ENCODE measurements at regions not wholly inside any gene's neighbourhood (a gene's known extent, or its start where the extent isn't known, plus 50 kb on each side); places are given as distances from the start of the nearest gene placed in this dataset.
"Not testable (repeated sequence)": the region's sequence is repeated elsewhere in the genome, so short reads cannot be mapped to it uniquely, and the experiment has no call there.

GRCh38 chr4:18111081-18111480, 89.5 kb upstream of the LCORL start:
- DNase-seq (no peak), ATAC-seq (replicated peaks) (no peak)
- no peak overlapping the region for H3K4me3 Mint-ChIP-seq
- no peaks in the 10 kb centered on the region for H3K4me1 Mint-ChIP-seq (ENCODE audit: low read depth in 2 of 2)
- no peaks in the 10 kb centered on the region for H3K36me3 Mint-ChIP-seq (ENCODE audit: insufficient read depth)
- no peaks in the 10 kb centered on the region for H3K9me3 Mint-ChIP-seq
- no peak overlapping the region for H3K27ac Mint-ChIP-seq
- peaks cover 19 to 52% of the 10 kb centered on the region in 2 donors for H3K27me3 Mint-ChIP-seq

GRCh38 chr4:18110099-18110498, 88.5 kb upstream of the LCORL start:
- no peaks in the 10 kb centered on the region for H3K9me3 Mint-ChIP-seq
- no peaks in the 10 kb centered on the region for H3K36me3 Mint-ChIP-seq (ENCODE audit: insufficient read depth)
- DNase-seq: no peak
- no peak overlapping the region for H3K27ac Mint-ChIP-seq
- H3K4me1 Mint-ChIP-seq (ENCODE audit: low read depth in 2 of 2): no peaks in the 10 kb centered on the region
- peaks cover 19 to 45% of the 10 kb centered on the region in 2 donors for H3K27me3 Mint-ChIP-seq
- H3K4me3 Mint-ChIP-seq: no peak overlapping the region
- ATAC-seq (replicated peaks): no peak

DNA sequence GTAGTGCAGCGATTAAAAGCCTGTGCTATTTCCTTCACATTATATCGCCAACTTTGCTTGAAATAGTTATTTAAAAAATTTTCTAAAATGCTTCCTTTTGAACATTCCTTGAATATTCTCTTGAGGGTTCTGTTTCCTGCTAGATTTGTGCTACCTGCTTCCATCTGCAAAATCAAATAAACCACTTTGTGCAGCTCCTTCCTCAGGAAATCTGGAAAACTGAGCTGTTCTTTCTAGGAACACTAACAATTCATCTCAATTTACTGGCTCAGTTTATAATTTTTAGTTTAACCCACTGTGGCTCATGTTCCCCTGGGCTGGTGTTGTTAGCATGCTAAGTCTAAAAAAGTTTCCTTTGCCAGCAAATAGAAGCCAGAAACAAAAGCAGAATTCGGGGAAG, 88.1 kb upstream of the LCORL start:
- no peaks in the 10 kb centered on the region for H3K9me3 Mint-ChIP-seq
- H3K27ac Mint-ChIP-seq: no peak overlapping the region
- ATAC-seq (replicated peaks) (no peak), DNase-seq (no peak)
- no peaks in the 10 kb centered on the region for H3K4me1 Mint-ChIP-seq (ENCODE audit: low read depth in 2 of 2)
- H3K36me3 Mint-ChIP-seq (ENCODE audit: insufficient read depth): no peaks in the 10 kb centered on the region
- peaks cover 19 to 40% of the 10 kb centered on the region in 2 donors for H3K27me3 Mint-ChIP-seq
- H3K4me3 Mint-ChIP-seq: no peak overlapping the region

DNA sequence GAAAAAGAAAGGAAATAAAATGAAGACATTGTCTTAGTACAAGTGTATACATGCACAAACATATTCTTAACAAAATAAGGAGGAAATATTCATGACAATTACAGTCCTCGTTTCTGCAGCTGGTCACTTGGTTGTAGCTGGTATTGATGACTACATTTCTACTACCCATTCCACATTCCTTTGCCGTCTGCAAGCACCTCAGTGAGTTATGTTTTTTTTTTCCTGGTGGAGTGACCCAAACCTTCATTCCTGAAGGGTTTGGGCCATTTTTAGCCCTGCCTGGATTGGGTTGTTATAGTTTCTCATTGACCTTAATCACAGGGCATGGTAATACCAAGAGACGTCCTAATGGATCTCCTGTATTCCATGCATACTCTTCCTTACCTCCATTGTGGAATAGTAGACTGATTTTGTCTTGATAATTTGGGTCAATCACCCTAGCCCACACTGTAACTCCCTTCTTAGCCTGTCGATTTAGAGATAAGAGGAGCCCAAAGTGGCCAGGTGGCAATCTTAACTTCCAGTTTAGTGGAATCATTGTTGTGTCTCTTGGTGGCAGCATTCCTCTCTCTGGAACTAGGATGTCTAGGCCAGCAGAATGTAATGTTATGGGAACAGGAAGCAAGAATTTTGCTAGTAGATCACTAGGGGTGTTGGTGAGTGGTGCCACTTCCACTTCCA, 86.4 kb upstream of the LCORL start:
- ATAC-seq (replicated peaks); H3K4me1 Mint-ChIP-seq (ENCODE audit: low read depth in 2 of 2); H3K9me3 Mint-ChIP-seq; H3K36me3 Mint-ChIP-seq (ENCODE audit: insufficient read depth); H3K4me3 Mint-ChIP-seq; DNase-seq; H3K27ac Mint-ChIP-seq: not testable (repeated sequence)
- peaks cover 16 to 36% of the 10 kb centered on the region in 2 donors for H3K27me3 Mint-ChIP-seq

- H3K4me1 Mint-ChIP-seq (ENCODE audit: low read depth in 2 of 2): no peaks in the 10 kb centered on the region
- H3K9me3 Mint-ChIP-seq: no peaks in the 10 kb centered on the region
- no peak overlapping the region for H3K4me3 Mint-ChIP-seq
- ATAC-seq (replicated peaks) (no peak), DNase-seq (no peak)
- H3K27ac Mint-ChIP-seq: no peak overlapping the region
- H3K27me3 Mint-ChIP-seq: peaks cover 20 to 35% of the 10 kb centered on the region in 2 donors
- H3K36me3 Mint-ChIP-seq (ENCODE audit: insufficient read depth): no peaks in the 10 kb centered on the region
Measured at GRCh38 chr4:18106620-18107019, 85.1 kb upstream of the LCORL start.

- DNase-seq: no peak
- no peaks in the 10 kb centered on the region for H3K36me3 Mint-ChIP-seq (ENCODE audit: insufficient read depth)
- no peak for ATAC-seq (replicated peaks)
- H3K9me3 Mint-ChIP-seq: no peaks in the 10 kb centered on the region
- no peak overlapping the region for H3K4me3 Mint-ChIP-seq
- H3K4me1 Mint-ChIP-seq (ENCODE audit: low read depth in 2 of 2): no peaks in the 10 kb centered on the region
- no peak overlapping the region for H3K27ac Mint-ChIP-seq
- peaks cover 22 to 33% of the 10 kb centered on the region in 2 donors for H3K27me3 Mint-ChIP-seq
Measured at GRCh38 chr4:18105030-18106011, 83.8 kb upstream of the LCORL start.

DNA sequence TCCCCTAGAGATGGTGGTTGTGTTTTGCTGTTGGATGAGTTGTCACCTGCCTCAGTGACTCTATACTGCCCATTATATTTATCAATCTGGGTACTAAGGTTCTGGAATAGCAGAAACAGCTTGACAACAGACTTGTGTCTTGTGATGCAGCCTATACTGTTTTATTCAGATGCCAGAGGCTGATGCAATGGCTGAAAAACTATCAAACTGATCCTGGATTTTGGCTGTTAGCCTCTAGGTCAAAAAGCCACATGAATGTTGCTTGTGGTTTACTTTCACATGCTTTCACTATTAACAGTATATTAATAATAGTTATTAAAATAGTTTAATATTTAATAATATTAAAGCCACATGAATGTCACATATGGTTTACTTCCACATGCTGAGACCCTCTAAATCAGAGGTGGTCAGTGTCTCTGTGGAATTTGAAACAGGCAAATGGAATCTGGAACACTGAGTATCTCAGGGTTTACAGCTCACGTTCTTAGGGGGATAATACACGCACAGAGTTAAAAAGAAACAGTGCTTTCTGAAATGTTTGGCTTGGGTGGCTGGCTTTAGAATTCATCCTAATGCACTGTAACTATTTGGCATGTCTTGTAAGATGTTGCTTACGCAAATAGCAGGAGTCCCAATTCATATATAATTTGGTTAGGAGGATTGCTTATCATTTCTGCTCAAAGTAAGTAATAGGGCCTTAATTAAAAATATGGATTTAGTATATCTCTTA, 82.5 kb upstream of the LCORL start:
- DNase-seq: no peak
- H3K27me3 Mint-ChIP-seq: peaks cover 19 to 35% of the 10 kb centered on the region in 2 donors
- no peaks in the 10 kb centered on the region for H3K4me1 Mint-ChIP-seq (ENCODE audit: low read depth in 2 of 2)
- no peaks in the 10 kb centered on the region for H3K36me3 Mint-ChIP-seq (ENCODE audit: insufficient read depth)
- no peak overlapping the region for H3K27ac Mint-ChIP-seq
- H3K9me3 Mint-ChIP-seq: no peaks in the 10 kb centered on the region
- no peak for ATAC-seq (replicated peaks)
- H3K4me3 Mint-ChIP-seq: no peak overlapping the region

- H3K27me3 Mint-ChIP-seq: peaks cover 23 to 32% of the 10 kb centered on the region in 2 donors
- H3K4me1 Mint-ChIP-seq (ENCODE audit: low read depth in 2 of 2): no peaks in the 10 kb centered on the region
- H3K9me3 Mint-ChIP-seq: no peaks in the 10 kb centered on the region
- DNase-seq (no peak), ATAC-seq (replicated peaks) (no peak)
- no peak overlapping the region for H3K27ac Mint-ChIP-seq
- no peaks in the 10 kb centered on the region for H3K36me3 Mint-ChIP-seq (ENCODE audit: insufficient read depth)
- H3K4me3 Mint-ChIP-seq: no peak overlapping the region
Measured at GRCh38 chr4:18100657-18101056, 79.1 kb upstream of the LCORL start.

DNA sequence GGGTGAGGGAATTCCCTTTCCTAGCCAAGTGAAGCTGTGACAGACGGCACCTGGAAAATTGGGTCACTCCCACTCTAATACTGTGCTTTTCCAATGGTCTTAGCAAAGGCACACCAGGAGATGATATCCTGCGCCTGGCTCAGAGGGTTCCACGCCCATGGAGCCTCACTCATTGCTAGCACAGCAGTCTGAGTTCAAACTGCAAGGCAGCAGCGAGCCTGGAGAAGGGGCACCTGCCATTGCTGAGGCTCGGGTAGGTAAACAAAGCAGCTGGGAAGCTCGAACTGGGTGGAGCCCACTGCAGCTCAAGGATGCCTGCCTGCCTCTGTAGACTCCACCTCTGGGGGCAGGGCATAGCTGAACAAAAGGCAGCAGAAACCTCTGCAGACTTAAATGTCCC, 68.9 kb upstream of the LCORL start:
- not testable (repeated sequence) for H3K4me1 Mint-ChIP-seq (ENCODE audit: low read depth in 2 of 2); ATAC-seq (replicated peaks); H3K4me3 Mint-ChIP-seq; H3K27ac Mint-ChIP-seq; H3K36me3 Mint-ChIP-seq (ENCODE audit: insufficient read depth); DNase-seq
- Mint-ChIP-seq H3K9me3 (peaks cover 0 to 11% of the 10 kb centered on the region in 2 donors), H3K27me3 (peaks cover 46 to 58% of the 10 kb centered on the region in 2 donors)

DNA sequence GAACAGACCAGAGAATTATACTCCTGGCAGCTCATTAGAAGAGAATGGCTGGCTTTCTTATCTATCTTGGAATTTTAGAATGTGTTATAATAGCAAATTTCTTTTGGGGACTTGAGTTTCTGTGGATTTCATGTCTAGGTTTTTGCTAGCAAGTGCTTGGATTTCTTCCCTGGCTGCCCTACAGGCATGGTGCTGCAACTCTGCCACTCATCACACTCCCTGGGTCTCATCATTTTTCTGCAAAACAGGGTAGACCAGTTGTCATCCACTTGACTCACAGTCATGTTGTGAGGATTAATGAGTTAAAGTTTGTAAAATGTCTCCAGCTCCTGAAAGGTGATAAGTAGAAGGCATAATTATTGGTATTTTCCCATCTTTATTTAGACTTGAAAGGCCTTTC, 60.7 kb upstream of the LCORL start:
- H3K27me3 Mint-ChIP-seq: peaks cover 53 to 54% of the 10 kb centered on the region in 2 donors
- no peaks in the 10 kb centered on the region for H3K9me3 Mint-ChIP-seq
- no peaks in the 10 kb centered on the region for H3K4me1 Mint-ChIP-seq (ENCODE audit: low read depth in 2 of 2)

DNA sequence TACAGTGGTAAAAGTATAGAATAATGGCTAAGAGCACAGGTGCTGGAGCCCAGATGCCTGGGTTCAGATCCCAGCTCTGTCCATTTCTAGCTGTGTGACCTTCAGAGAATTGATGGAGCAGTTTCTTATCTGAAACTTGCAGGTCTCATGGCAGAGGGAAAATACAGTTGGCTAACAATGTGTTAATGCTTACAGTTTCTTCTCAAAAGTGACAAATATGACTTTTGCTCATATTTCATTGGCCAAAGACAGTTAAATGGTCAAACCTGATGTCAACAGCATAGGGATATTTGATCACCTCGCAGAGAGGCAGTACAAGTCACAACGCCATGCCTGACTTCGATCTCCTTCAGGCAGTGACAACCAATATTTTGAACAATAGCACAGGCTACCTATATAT, 60.2 kb upstream of the LCORL start:
- no peak for DNase-seq
- H3K9me3 Mint-ChIP-seq: no peaks in the 10 kb centered on the region

More for the DNA sequence above, 60.7 kb upstream of the LCORL start:
- Mint-ChIP-seq H3K27ac (no peak overlapping the region), H3K4me3 (no peak overlapping the region), H3K36me3 (ENCODE audit: insufficient read depth) (no peaks in the 10 kb centered on the region)
- DNase-seq (no peak), ATAC-seq (replicated peaks) (no peak)

DNA sequence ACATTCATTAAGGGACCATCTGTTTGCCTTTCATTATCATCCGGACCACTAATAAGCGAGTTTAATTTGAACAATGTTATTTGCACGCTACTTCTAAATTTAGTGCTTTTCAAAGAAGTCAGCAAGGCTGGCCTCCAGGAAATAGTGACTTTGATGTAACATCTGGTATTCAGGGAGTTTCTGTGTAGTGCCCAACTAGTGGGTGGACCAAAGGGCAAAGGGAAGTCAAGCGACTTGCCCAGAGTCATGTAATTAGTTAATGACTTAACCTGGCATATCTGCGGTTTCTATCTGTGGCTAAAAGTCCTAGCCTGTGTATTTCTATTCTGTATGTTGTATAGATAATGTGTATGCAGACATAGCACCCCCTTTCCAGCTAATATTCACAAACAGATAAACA, 56.3 kb upstream of the LCORL start:
- H3K4me1 Mint-ChIP-seq (ENCODE audit: low read depth in 2 of 2): peaks cover 0 to 1% of the 10 kb centered on the region in 2 donors
- no peak overlapping the region for H3K4me3 Mint-ChIP-seq
- H3K9me3 Mint-ChIP-seq: no peaks in the 10 kb centered on the region
- no peak for ATAC-seq (replicated peaks)
- no peak for DNase-seq
- no peak overlapping the region for H3K27ac Mint-ChIP-seq
- no peaks in the 10 kb centered on the region for H3K36me3 Mint-ChIP-seq (ENCODE audit: insufficient read depth)
- peaks cover 24 to 32% of the 10 kb centered on the region in 2 donors for H3K27me3 Mint-ChIP-seq

More for the DNA sequence above, 60.2 kb upstream of the LCORL start:
- no peaks in the 10 kb centered on the region for H3K36me3 Mint-ChIP-seq (ENCODE audit: insufficient read depth)
- no peak for ATAC-seq (replicated peaks)
- peaks cover 47 to 49% of the 10 kb centered on the region in 2 donors for H3K27me3 Mint-ChIP-seq
- no peak overlapping the region for H3K27ac Mint-ChIP-seq
- no peak overlapping the region for H3K4me3 Mint-ChIP-seq
- H3K4me1 Mint-ChIP-seq (ENCODE audit: low read depth in 2 of 2): no peaks in the 10 kb centered on the region

GRCh38 chr4:18075823-18076433, 54.4 kb upstream of the LCORL start:
- H3K4me1 Mint-ChIP-seq (ENCODE audit: low read depth in 2 of 2): peaks cover 0 to 1% of the 10 kb centered on the region in 2 donors
- peak; percentile 70 for ATAC-seq (replicated peaks)
- H3K9me3 Mint-ChIP-seq: no peaks in the 10 kb centered on the region

More at GRCh38 chr4:18075823-18076433, 54.4 kb upstream of the LCORL start:
- Mint-ChIP-seq H3K36me3 (ENCODE audit: insufficient read depth) (no peaks in the 10 kb centered on the region), H3K27ac (peak overlapping the region in 1 of 2 donors; percentile 22), H3K27me3 (peaks cover 35 to 48% of the 10 kb centered on the region in 2 donors), H3K4me3 (no peak overlapping the region)
- peak; percentile 12 to 36 (median 13) for DNase-seq

Measured in effector memory CD8-positive, alpha-beta T cell (primary cell).